ENCODE measurements at regions not wholly inside any gene's neighbourhood (a gene's known extent, or its start where the extent isn't known, plus 50 kb on each side); places are given as distances from the start of the nearest gene placed in this dataset.
A peak's percentile ranks its signal among the peaks of the same experiment; 100 is the strongest.
"Not testable (repeated sequence)": the region's sequence is repeated elsewhere in the genome, so short reads cannot be mapped to it uniquely, and the experiment has no call there.

DNA sequence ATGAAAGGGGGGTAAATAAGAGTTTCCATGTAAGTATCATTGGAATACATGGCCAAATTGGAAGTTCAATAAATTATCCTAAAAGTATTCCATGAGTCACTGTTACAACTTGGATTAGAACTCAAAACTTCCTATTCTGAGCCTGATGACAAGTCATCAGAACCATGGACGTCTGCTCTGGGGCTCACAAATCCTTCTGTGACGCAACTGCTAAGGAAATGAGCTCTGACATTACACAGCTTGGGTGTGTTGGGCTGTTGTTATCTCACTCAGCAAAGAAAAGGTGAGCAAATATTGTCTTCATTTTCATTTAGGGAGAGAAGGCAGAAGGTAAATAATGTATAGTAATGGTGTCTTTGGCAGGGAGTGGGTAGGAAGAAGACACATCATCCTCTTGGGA is 214.8 kb upstream of the ADO start:
- TF ChIP-seq, protein P1, sequence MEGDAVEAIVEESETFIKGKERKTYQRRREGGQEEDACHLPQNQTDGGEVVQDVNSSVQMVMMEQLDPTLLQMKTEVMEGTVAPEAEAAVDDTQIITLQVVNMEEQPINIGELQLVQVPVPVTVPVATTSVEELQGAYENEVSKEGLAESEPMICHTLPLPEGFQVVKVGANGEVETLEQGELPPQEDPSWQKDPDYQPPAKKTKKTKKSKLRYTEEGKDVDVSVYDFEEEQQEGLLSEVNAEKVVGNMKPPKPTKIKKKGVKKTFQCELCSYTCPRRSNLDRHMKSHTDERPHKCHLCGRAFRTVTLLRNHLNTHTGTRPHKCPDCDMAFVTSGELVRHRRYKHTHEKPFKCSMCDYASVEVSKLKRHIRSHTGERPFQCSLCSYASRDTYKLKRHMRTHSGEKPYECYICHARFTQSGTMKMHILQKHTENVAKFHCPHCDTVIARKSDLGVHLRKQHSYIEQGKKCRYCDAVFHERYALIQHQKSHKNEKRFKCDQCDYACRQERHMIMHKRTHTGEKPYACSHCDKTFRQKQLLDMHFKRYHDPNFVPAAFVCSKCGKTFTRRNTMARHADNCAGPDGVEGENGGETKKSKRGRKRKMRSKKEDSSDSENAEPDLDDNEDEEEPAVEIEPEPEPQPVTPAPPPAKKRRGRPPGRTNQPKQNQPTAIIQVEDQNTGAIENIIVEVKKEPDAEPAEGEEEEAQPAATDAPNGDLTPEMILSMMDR (IDR thresholded peaks at IDR 0.05): no peak
- no peak for TF ChIP-seq POLR2A (IDR thresholded peaks at IDR 0.05)
- intact Hi-C loops (cut with DNase I; ENCODE audit: low total_unique reads): no loop called here
- DNase-seq: no peak
- Histone ChIP-seq H3K4me3 (no peak overlapping the region), H3K27ac (no peak overlapping the region), H3K27me3 (no peaks in the 10 kb centered on the region), H3K9me3 (no peaks in the 10 kb centered on the region), H3K36me3 (no peaks in the 10 kb centered on the region), H3K4me1 (no peaks in the 10 kb centered on the region)

- H3K9me3 ChIP-seq: no peaks in the 10 kb centered on the region
- TF ChIP-seq POLR2A (IDR thresholded peaks at IDR 0.05): no peak
- TF ChIP-seq, protein P1 (IDR thresholded peaks at IDR 0.05): no peak
- H3K4me3 ChIP-seq: no peak overlapping the region
- no peak for DNase-seq
- H3K27ac ChIP-seq: no peak overlapping the region
- no peaks in the 10 kb centered on the region for H3K36me3 ChIP-seq
- intact Hi-C loops (cut with DNase I; ENCODE audit: low total_unique reads): no loop called here
- no peaks in the 10 kb centered on the region for H3K4me1 ChIP-seq
- no peaks in the 10 kb centered on the region for H3K27me3 ChIP-seq
Measured at GRCh38 chr10:62590306-62590705, 214.2 kb upstream of the ADO start.

DNA sequence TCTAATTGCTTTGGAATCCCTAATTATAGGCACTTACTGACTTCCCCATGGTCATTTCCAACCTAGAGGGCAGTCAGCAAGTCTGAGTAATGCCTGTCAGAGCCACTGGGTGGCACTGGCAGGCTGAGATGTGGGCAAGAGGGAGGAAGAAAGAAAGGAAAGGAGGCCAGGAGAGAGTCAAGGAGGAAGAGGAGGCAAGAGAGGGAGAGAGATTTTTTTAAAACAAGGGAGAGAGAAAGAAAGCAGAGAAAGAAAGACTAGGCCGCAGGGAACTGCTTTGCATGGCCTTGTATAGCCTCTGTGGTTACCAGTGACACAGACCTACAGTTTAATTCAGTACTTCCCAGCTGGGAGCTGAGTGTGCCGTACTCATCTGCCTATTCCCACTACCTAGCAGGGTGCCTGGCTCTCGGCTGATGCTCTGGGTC is 210.4 kb upstream of the ADO start:
- intact Hi-C loops (cut with DNase I; ENCODE audit: low total_unique reads): no loop called here
- Histone ChIP-seq H3K27ac (no peak overlapping the region), H3K9me3 (no peaks in the 10 kb centered on the region), H3K27me3 (no peaks in the 10 kb centered on the region), H3K36me3 (no peaks in the 10 kb centered on the region), H3K4me3 (no peak overlapping the region), H3K4me1 (no peaks in the 10 kb centered on the region)
- peak in 1 of 2 donors; percentile 58 for DNase-seq
- TF ChIP-seq, protein P1 (IDR thresholded peaks at IDR 0.05): peak; percentile 65 to 83 (median 76)
- no peak for TF ChIP-seq POLR2A (IDR thresholded peaks at IDR 0.05)

DNA sequence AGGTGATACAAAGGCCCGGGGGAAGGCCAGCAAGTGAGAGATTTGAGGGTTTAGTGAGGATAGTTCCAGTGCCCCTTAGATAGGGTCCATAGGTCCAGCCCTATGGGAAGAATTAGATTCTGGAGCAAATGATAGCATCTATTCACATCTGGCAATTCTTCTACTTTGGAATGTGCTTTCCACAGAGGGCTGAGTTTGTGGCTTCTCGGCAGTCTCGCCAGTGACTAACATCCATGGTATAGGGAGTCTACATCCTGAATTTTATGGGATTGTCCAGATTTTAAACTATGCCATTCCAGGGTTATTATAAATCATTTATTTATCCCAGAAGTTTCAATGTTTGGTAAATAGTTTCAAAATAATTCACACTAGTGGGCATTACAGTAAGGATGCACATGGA is 207.3 kb upstream of the ADO start:
- no peak for DNase-seq
- TF ChIP-seq POLR2A (IDR thresholded peaks at IDR 0.05): no peak
- TF ChIP-seq, protein P1 (IDR thresholded peaks at IDR 0.05): no peak
- intact Hi-C loops (cut with DNase I; ENCODE audit: low total_unique reads): no loop called here
- H3K4me3 ChIP-seq: no peak overlapping the region
- no peaks in the 10 kb centered on the region for H3K27me3 ChIP-seq
- H3K27ac ChIP-seq: no peak overlapping the region
- no peaks in the 10 kb centered on the region for H3K4me1 ChIP-seq
- H3K36me3 ChIP-seq: no peaks in the 10 kb centered on the region
- H3K9me3 ChIP-seq: no peaks in the 10 kb centered on the region

DNA sequence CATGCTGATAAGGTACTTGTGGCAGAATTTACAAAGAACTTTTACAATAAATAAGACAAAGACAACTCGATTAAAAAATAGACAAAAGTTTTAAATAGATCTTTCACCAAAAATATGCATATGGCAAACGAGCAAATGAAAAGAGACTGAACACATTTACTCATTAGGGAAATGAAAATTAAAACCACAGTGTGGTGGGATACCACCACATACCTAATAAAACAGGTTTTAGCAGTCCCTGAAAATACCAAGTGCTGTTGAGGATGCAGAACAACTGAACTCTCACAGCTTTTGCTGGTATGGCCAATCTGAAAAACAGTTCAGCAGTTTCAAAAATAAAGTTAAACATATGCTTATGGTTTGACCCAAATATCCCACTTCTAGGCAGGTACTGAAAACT is 205.4 kb upstream of the ADO start:
- Histone ChIP-seq H3K4me3 (no peak overlapping the region), H3K27ac (no peak overlapping the region), H3K36me3 (no peaks in the 10 kb centered on the region), H3K4me1 (no peaks in the 10 kb centered on the region), H3K9me3 (no peaks in the 10 kb centered on the region), H3K27me3 (no peaks in the 10 kb centered on the region)
- intact Hi-C loops (cut with DNase I; ENCODE audit: low total_unique reads): no loop called here
- no peak for DNase-seq
- TF ChIP-seq, protein P1 (IDR thresholded peaks at IDR 0.05): no peak
- no peak for TF ChIP-seq POLR2A (IDR thresholded peaks at IDR 0.05)

GRCh38 chr10:62606551-62606950 is 198.0 kb upstream of the ADO start:
- DNase-seq; H3K27me3 ChIP-seq; H3K36me3 ChIP-seq; H3K4me3 ChIP-seq; H3K4me1 ChIP-seq; H3K9me3 ChIP-seq; H3K27ac ChIP-seq; intact Hi-C loops (cut with DNase I; ENCODE audit: low total_unique reads): not testable (repeated sequence)

GRCh38 chr10:62608189-62608875 is 196.2 kb upstream of the ADO start:
- H3K27me3 ChIP-seq; H3K27ac ChIP-seq; H3K4me1 ChIP-seq; H3K4me3 ChIP-seq; DNase-seq; intact Hi-C loops (cut with DNase I; ENCODE audit: low total_unique reads); H3K9me3 ChIP-seq; H3K36me3 ChIP-seq: not testable (repeated sequence)
